D721Med (cell line): ENCODE measurements at regions not wholly inside any gene's neighbourhood (a gene's known extent, or its start where the extent isn't known, plus 50 kb on each side); places are given as distances from the start of the nearest gene placed in this dataset.

ENCODE experiments used
- DNase-seq: peaks from one replicate; pipeline ENCODE4 v3.0.0; 2011; ENCODE audit warnings: low spot score; ENCODE audit not compliant: insufficient read length
- FAIRE-seq: peaks from 2 replicates; lab custom pipeline; 2011; peaks lifted over from hg19 to GRCh38; lab: Jason Lieb, UNC
- TF ChIP-seq, protein P1 (sequence below): IDR thresholded peaks from 2 replicates; pipeline ENCODE4 v1.5.1; 2012; ENCODE audit warnings: mild to moderate bottlenecking, control low read depth; ENCODE audit not compliant: insufficient read depth; ENCODE audit errors: missing control alignments

- DNase-seq (no peak), FAIRE-seq (no peak)
- TF ChIP-seq, protein P1, sequence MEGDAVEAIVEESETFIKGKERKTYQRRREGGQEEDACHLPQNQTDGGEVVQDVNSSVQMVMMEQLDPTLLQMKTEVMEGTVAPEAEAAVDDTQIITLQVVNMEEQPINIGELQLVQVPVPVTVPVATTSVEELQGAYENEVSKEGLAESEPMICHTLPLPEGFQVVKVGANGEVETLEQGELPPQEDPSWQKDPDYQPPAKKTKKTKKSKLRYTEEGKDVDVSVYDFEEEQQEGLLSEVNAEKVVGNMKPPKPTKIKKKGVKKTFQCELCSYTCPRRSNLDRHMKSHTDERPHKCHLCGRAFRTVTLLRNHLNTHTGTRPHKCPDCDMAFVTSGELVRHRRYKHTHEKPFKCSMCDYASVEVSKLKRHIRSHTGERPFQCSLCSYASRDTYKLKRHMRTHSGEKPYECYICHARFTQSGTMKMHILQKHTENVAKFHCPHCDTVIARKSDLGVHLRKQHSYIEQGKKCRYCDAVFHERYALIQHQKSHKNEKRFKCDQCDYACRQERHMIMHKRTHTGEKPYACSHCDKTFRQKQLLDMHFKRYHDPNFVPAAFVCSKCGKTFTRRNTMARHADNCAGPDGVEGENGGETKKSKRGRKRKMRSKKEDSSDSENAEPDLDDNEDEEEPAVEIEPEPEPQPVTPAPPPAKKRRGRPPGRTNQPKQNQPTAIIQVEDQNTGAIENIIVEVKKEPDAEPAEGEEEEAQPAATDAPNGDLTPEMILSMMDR = no peak
Measured at GRCh38 chr3:83938491-83938890, 1020.3 kb upstream of the CADM2 start.

GRCh38 chr3:83941990-83942745 lies 1016.6 kb upstream of the CADM2 start:
- FAIRE-seq = no peak
- DNase-seq = no peak
- TF ChIP-seq, protein P1 = no peak

GRCh38 chr3:83946049-83946448 lies 1012.7 kb upstream of the CADM2 start:
- FAIRE-seq = no peak

GRCh38 chr3:83946554-83946953 lies 1012.2 kb upstream of the CADM2 start:
- DNase-seq (no peak), FAIRE-seq (no peak)
- TF ChIP-seq, protein P1 = no peak

More at GRCh38 chr3:83946049-83946448, 1012.7 kb upstream of the CADM2 start:
- DNase-seq = no peak
- TF ChIP-seq, protein P1 = no peak

DNA sequence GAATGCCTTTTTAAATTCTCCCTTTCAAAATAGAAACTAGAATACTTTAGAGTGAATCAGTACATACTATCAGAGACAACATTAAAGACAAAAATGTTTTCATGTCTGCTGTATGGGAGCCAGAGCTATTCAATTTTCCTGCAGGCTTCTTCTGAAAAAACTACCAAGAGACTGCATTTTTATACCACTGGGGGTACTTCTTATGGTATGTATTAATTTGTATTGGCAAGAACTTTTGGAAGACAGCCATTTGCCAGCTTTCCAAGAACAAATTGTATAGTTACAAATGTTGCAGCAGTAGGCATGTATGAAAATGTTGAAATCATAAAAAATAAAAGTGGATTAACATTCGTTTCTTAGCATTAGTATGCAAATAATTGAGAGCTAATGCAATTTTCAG lies 1010.0 kb upstream of the CADM2 start:
- DNase-seq (no peak), FAIRE-seq (no peak)
- TF ChIP-seq, protein P1 = no peak

DNA sequence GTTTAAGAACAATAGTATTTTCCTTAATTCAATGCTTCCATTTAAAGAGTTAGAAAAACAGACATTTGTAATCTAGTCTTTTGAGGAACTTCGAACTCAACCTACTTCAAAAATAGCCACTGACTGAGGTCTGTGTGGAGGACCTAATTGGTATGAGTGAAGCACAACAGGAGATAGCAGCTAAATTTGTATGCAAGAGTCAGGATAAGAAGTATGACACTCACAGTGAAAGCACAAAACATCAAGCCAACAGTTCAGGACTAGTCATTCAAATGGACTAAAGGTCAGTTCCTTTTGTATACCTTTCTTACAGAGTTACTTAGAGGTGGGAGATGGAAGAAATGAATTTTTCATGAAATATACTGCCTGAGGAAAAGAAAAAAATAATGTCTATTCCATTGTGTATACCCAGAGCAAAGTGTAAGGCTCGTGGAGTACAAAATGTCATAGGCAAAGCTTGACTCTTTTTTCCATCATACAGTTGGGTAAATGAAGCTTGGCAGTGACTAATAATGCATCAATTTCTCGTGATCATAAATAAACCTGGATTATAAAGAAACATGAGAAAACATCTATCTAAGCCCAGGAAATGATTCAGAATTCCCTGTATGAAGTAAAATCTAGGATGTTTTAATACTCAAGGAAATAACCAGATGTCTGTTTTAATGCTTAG lies 1005.2 kb upstream of the CADM2 start:
- TF ChIP-seq, protein P1 = no peak
- FAIRE-seq (no peak), DNase-seq (no peak)

GRCh38 chr3:83956431-83956830 lies 1002.4 kb upstream of the CADM2 start:
- FAIRE-seq (no peak), DNase-seq (no peak)
- TF ChIP-seq, protein P1 = no peak
